NCI-H748 (cell line): ENCODE measurements at regions not wholly inside any gene's neighbourhood (a gene's known extent, or its start where the extent isn't known, plus 50 kb on each side); places are given as distances from the start of the nearest gene placed in this dataset.
"Not testable (repeated sequence)": the region's sequence is repeated elsewhere in the genome, so short reads cannot be mapped to it uniquely, and the experiment has no call there.

Experiments used
- DNase-seq: peaks from one replicate; lab custom pipeline; 2025; ENCODE audit not compliant: unreplicated experiment; lab: John Stamatoyannopoulos, UW

GRCh38 chr1:115536279-115536816 lies 105.4 kb upstream of the VANGL1 start:
- DNase-seq, result no peak

GRCh38 chr1:115534106-115534505 lies 107.7 kb upstream of the VANGL1 start:
- DNase-seq, result no peak

GRCh38 chr1:115531631-115532264 lies 110.0 kb upstream of the VANGL1 start:
- no peak for DNase-seq

GRCh38 chr1:115530407-115530806 lies 111.4 kb upstream of the VANGL1 start:
- no peak for DNase-seq

- DNase-seq, result peak; percentile 91
Observed at GRCh38 chr1:115529216-115529897, 112.4 kb upstream of the VANGL1 start.

- DNase-seq, result not testable (repeated sequence)
Observed at GRCh38 chr1:115528336-115528735, 113.4 kb upstream of the VANGL1 start.

- no peak for DNase-seq
Observed at GRCh38 chr1:115527746-115528145, 114.0 kb upstream of the VANGL1 start.

- DNase-seq, result peak; percentile 44
Observed at GRCh38 chr1:115526900-115527299, 114.9 kb upstream of the VANGL1 start.

- no peak for DNase-seq
Observed at GRCh38 chr1:115524236-115524635, 117.5 kb upstream of the VANGL1 start.

- no peak for DNase-seq
Observed at GRCh38 chr1:115522386-115522785, 119.4 kb upstream of the VANGL1 start.

GRCh38 chr1:115515270-115515669 lies 126.5 kb upstream of the VANGL1 start:
- no peak for DNase-seq

- DNase-seq, result not testable (repeated sequence)
Observed at GRCh38 chr1:115510226-115510625, 131.5 kb upstream of the VANGL1 start.

- no peak for DNase-seq
Observed at GRCh38 chr1:115507901-115508300, 133.9 kb upstream of the VANGL1 start.

GRCh38 chr1:115506924-115507589 lies 134.7 kb upstream of the VANGL1 start:
- peak; percentile 45 for DNase-seq

- no peak for DNase-seq
Observed at GRCh38 chr1:115506518-115506917, 135.3 kb upstream of the VANGL1 start.

- DNase-seq, result no peak
Observed at GRCh38 chr1:115505148-115505571, 136.6 kb upstream of the VANGL1 start.

GRCh38 chr1:115502183-115502582 lies 139.6 kb upstream of the VANGL1 start:
- not testable (repeated sequence) for DNase-seq

GRCh38 chr1:115501476-115501875 lies 140.3 kb upstream of the VANGL1 start:
- no peak for DNase-seq

- DNase-seq, result peak; percentile 11
Observed at GRCh38 chr1:115499253-115499652, 142.5 kb upstream of the VANGL1 start.

GRCh38 chr1:115496904-115497527 lies 144.8 kb upstream of the VANGL1 start:
- no peak for DNase-seq

- DNase-seq, result no peak
Observed at GRCh38 chr1:115495625-115496024, 146.1 kb upstream of the VANGL1 start.
